HS-5 (cell line): ENCODE measurements at regions not wholly inside any gene's neighbourhood (a gene's known extent, or its start where the extent isn't known, plus 50 kb on each side); places are given as distances from the start of the nearest gene placed in this dataset.
A peak's percentile ranks its signal among the peaks of the same experiment; 100 is the strongest.

Experiments used
- DNase-seq: peaks from one replicate; pipeline ENCODE4 v3.0.0-alpha.2; 2012; ENCODE audit warnings: low read depth

DNA sequence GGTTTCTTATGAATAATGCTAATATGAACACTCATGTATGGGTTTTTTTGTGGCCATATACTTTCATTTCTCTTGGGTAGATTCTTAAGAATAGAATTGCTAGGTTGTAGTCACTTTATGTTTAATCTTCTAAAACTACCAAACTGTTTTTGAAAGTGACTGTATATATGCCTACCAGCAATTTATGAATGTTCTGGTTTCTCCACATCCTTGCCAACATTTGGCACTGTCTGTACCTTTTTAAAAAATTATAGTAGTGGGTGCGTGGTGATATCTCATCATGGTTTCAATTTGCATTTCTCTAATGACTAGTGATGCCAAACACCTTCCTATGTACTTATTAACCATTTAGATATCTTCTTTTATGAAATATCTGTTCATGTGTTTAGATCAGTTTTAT, 110.6 kb upstream of the RIOK3 start:
- DNase-seq = no peak

DNA sequence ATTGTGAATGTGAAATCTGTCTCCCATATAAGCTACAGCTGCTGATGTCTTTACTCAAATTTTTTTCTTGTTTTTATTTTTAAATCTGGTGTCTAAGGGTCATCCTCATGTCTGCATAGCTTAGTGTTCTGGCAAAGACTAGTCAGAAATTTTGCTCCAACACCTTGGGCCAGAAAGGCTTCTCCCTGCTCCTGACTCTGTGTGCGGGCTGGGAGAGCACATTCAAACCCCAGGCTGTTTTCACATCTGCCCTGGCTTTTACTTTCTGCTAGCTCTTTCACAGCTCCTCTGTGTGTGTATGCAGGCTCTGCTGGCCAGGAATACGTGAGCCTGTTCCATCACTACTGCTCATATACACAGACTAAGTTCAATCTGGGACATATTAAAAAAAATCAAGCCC, 102.9 kb upstream of the RIOK3 start:
- no peak for DNase-seq

- no peak for DNase-seq
Measured at GRCh38 chr18:23351521-23351920, 101.6 kb upstream of the RIOK3 start.

- DNase-seq = no peak
Measured at GRCh38 chr18:23352042-23352441, 101.0 kb upstream of the RIOK3 start.

DNA sequence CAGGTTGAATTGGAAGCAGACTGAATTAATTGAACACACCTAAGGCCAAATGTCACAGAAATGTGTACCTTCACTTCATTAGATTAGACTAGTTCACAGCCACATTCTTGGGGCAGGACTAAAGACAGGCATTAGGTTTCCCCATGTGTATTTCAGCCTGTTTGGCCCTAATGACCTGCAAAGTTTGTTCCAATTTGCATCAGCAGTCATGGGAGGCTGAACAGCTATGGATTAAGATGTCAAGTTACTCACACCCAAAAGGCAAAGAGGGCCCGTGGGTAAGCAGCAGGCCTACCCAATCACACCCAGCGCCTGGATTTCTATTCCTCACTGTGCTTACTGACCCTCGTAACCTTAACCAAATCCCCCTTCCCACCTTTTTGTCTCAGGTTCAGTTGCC, 99.6 kb upstream of the RIOK3 start:
- DNase-seq = no peak

GRCh38 chr18:23354625-23355024, 98.5 kb upstream of the RIOK3 start:
- peak; percentile 56 for DNase-seq

- no peak for DNase-seq
Measured at GRCh38 chr18:23355206-23355605, 97.9 kb upstream of the RIOK3 start.

- DNase-seq = no peak
Measured at GRCh38 chr18:23356424-23356823, 96.7 kb upstream of the RIOK3 start.

GRCh38 chr18:23356915-23357601, 96.0 kb upstream of the RIOK3 start:
- no peak for DNase-seq

- DNase-seq = no peak
Measured at GRCh38 chr18:23357996-23358594, 95.0 kb upstream of the RIOK3 start.

GRCh38 chr18:23359421-23359820, 93.7 kb upstream of the RIOK3 start:
- DNase-seq = no peak

DNA sequence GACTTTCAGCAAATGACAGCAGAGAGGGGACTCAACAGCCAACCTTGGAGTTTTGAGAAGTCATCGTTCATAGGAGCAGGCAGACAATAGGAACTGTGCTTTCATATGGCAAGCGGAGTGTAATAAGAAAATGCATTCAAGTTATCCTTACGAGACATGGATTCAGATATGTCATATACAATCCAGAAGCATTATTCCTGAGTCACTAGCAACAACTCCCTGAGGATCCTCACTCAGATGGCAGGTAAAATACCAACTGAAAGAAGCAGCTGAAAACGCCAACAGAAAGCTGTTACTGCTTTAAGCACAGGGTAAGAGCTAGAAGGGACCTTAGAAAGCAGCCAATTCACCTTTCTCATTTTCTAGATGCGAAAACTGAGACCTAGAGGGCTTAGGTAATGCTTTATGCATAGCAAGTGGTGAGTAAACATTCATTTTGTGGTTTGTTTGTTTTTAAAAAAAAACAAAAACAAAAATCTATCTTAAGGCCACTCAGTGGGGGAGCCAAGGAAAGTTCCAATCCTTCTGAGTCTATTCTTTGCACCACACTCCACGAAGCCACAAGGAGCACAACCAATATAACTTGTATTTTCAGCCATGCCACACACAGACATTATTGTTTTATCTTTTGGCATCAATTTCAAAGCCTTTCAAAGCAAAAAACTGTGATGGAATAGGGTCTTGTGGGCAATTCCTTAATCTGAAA, 89.1 kb upstream of the RIOK3 start:
- DNase-seq = no peak

- DNase-seq = peak; percentile 44
Measured at GRCh38 chr18:23365602-23366001, 87.5 kb upstream of the RIOK3 start.

DNA sequence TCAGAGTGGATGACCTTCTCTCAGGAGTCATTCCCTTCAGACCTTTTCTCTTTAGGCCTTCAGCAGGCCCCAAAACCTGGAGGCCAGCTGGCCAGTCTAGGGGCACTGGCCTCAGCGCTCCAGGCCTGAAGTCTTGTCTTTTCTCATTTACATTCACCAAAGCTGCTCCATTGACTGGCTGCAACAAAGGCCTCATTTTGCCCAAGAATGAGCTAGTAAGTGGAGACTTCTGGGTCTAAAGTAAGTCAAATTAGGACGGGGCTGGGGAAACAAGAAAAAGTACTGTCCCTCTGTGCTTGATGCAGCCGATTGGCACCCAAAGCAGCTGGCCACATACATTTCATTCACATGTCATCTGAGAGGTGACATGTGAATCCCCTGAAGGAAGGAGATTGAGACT, 83.8 kb upstream of the RIOK3 start:
- DNase-seq = no peak

GRCh38 chr18:23373570-23373969, 79.5 kb upstream of the RIOK3 start:
- no peak for DNase-seq

- peak; percentile 80 for DNase-seq
Measured at GRCh38 chr18:23377669-23378301, 75.3 kb upstream of the RIOK3 start.

- DNase-seq = no peak
Measured at GRCh38 chr18:23378302-23378686, 74.8 kb upstream of the RIOK3 start.

GRCh38 chr18:23380001-23380550, 73.0 kb upstream of the RIOK3 start:
- no peak for DNase-seq

DNA sequence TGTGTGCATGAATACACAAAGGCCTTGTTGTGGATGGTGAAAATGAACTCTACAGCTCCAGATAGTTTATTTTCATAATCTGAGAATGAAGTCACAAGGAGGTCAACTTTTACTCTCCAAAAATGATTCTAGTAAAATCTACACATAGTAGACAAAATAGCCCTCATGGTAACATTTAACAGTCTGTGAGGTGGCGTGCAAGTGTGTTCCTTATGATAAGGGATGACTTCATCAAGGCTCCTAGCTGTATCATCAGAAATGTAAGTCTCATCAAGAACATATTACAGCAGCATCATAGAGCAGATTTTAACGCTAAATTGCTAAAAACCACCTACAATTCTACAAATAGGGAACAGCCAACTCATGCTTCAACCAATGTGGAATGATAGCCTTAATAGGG, 72.3 kb upstream of the RIOK3 start:
- no peak for DNase-seq

- DNase-seq = no peak
Measured at GRCh38 chr18:23383494-23383893, 69.6 kb upstream of the RIOK3 start.

- DNase-seq = no peak
Measured at GRCh38 chr18:23384778-23385736, 68.0 kb upstream of the RIOK3 start.

DNA sequence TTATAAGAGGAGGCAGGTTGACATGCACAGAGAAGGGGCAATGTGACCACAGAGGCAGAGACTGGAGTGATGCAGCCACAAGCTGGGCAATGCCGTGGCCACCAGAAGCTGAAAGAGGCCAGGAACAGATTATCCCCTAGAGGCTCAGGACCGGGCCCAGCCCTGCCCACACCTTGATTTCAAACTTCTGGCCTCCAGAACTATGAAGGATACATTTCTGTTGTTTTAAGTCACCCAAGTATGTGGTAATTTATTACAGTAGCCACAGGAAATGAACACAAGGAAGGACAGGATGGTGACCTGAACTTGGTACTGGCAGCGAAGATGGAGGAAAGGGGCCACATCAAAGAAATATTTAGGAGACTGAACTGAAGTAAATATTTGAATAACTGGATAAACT, 66.8 kb upstream of the RIOK3 start:
- DNase-seq = no peak
